ENCODE measurements at regions not wholly inside any gene's neighbourhood (a gene's known extent, or its start where the extent isn't known, plus 50 kb on each side); places are given as distances from the start of the nearest gene placed in this dataset.

DNA sequence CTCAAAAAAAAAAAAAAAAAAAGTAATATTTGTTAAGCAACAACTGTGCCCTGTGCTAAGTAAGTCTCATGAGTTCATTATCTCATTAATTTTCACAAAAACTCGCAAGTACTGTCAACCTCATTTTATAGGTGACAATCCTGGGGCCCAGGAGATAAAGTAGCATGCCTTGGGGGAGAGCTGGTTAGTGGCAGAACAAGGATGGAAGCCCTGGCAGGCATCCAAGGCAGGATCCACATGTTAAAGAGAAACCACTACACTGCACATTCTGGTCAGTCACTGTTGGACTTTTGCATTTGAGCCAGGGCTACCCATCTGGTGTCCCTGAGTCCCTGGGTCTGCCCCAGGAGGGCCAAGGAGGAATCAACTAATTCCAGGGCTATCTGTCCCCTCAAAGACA is 54.6 kb downstream of the ZFP36L2 start:
- H3K27ac ChIP-seq (replicated peaks), result peak overlapping the region; percentile 23
- no peak for TF ChIP-seq SPI1 (IDR thresholded peaks at IDR 0.05; ENCODE audit: borderline replicate concordance, low read depth)
- no peak for TF ChIP-seq GABPA (IDR thresholded peaks at IDR 0.05; ENCODE audit: low read depth)
- TF ChIP-seq CTCF (IDR thresholded peaks at IDR 0.05; ENCODE audit: insufficient read depth, low read length), result no peak
- TF ChIP-seq POLR2AphosphoS5 (IDR thresholded peaks at IDR 0.05; ENCODE audit: low read depth), result no peak
- TF ChIP-seq, protein P1, sequence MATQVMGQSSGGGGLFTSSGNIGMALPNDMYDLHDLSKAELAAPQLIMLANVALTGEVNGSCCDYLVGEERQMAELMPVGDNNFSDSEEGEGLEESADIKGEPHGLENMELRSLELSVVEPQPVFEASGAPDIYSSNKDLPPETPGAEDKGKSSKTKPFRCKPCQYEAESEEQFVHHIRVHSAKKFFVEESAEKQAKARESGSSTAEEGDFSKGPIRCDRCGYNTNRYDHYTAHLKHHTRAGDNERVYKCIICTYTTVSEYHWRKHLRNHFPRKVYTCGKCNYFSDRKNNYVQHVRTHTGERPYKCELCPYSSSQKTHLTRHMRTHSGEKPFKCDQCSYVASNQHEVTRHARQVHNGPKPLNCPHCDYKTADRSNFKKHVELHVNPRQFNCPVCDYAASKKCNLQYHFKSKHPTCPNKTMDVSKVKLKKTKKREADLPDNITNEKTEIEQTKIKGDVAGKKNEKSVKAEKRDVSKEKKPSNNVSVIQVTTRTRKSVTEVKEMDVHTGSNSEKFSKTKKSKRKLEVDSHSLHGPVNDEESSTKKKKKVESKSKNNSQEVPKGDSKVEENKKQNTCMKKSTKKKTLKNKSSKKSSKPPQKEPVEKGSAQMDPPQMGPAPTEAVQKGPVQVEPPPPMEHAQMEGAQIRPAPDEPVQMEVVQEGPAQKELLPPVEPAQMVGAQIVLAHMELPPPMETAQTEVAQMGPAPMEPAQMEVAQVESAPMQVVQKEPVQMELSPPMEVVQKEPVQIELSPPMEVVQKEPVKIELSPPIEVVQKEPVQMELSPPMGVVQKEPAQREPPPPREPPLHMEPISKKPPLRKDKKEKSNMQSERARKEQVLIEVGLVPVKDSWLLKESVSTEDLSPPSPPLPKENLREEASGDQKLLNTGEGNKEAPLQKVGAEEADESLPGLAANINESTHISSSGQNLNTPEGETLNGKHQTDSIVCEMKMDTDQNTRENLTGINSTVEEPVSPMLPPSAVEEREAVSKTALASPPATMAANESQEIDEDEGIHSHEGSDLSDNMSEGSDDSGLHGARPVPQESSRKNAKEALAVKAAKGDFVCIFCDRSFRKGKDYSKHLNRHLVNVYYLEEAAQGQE (IDR thresholded peaks at IDR 0.05; ENCODE audit: insufficient replicate concordance, low read depth), result no peak
- DNase-seq (ENCODE audit: low read depth in 1 of 2, low spot score in 1 of 2), result peak in 1 of 2 experiments; percentile 28

DNA sequence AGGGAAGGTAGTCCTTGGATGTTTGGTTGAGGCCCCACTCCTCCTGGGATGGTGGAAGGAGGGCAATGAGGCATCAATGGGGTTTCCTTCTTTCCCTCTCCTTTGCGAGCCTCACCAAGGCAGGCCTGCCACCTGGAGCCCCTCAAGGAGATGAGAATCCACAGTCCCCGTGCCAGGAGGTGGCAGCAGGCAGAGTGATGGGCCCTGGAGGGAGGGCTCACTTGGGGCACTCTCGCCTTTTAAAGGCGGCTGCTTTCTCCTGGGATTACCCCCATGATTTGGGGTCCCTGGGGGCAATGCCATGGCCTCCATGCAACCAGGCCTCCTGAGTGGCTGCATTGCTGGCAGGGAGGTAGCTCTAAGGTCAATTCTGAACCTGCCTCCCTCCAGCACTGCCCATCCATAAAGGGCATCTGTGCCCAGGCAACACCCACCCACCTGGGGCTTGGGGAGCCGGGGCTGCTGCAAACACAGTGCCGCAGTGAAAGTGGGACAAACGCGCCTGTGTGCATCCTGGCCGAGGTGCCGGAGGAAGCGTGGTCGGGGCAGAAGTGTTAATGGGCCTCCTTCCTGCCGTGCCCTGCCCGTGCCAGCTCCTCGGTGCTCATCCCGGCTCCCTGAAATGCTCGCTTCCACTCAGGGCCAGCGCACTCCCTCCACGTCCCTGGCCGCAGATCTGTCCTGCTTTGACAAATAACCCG is 55.9 kb downstream of the ZFP36L2 start:
- no peak for TF ChIP-seq POLR2AphosphoS5 (IDR thresholded peaks at IDR 0.05; ENCODE audit: low read depth)
- TF ChIP-seq, protein P1 (IDR thresholded peaks at IDR 0.05; ENCODE audit: insufficient replicate concordance, low read depth), result no peak
- Histone ChIP-seq H3K27ac (replicated peaks) (peak overlapping the region; percentile 93), H3K27me3 (ENCODE audit: insufficient read depth, poor library complexity, severe bottlenecking) (no peaks in the 10 kb centered on the region), H3K4me3 (replicated peaks; ENCODE audit: insufficient read depth, low read length) (no peak overlapping the region)
- DNase-seq (ENCODE audit: low read depth in 1 of 2, low spot score in 1 of 2), result no peak

More for the DNA sequence above, 54.6 kb downstream of the ZFP36L2 start:
- H3K27me3 ChIP-seq (ENCODE audit: insufficient read depth, poor library complexity, severe bottlenecking), result no peaks in the 10 kb centered on the region
- H3K4me3 ChIP-seq (replicated peaks; ENCODE audit: insufficient read depth, low read length), result no peak overlapping the region

GRCh38 chr2:43169987-43170386 is 56.4 kb downstream of the ZFP36L2 start:
- no peak overlapping the region for H3K4me3 ChIP-seq (replicated peaks; ENCODE audit: insufficient read depth, low read length)

More at GRCh38 chr2:43169987-43170386, 56.4 kb downstream of the ZFP36L2 start:
- peak in 1 of 2 experiments; percentile 85 for DNase-seq (ENCODE audit: low read depth in 1 of 2, low spot score in 1 of 2)
- Histone ChIP-seq H3K27ac (replicated peaks) (peak overlapping the region; percentile 93), H3K27me3 (ENCODE audit: insufficient read depth, poor library complexity, severe bottlenecking) (no peaks in the 10 kb centered on the region)
- TF ChIP-seq, protein P1 (IDR thresholded peaks at IDR 0.05; ENCODE audit: insufficient replicate concordance, low read depth), result no peak
- peak; percentile 63 for TF ChIP-seq CTCF (IDR thresholded peaks at IDR 0.05; ENCODE audit: insufficient read depth, low read length)
